Endothelial cell of umbilical vein (primary cell): ENCODE measurements at regions not wholly inside any gene's neighbourhood (a gene's known extent, or its start where the extent isn't known, plus 50 kb on each side); places are given as distances from the start of the nearest gene placed in this dataset.

Source experiments
- BruUV-seq: library from RNA; stranded (reverse); fragments of 400-500 nt; replicated peaks from 2 replicates; lab custom pipeline; 2021; lab: Mats Ljungman, UMichigan
- CTCF ChIA-PET: fragments of 300-600, 350-600 bp; sonication (Branson Sonifier 250); formaldehyde crosslinking; loops from one replicate; lab custom pipeline; 2021; ENCODE audit warnings: antibody characterized with exemption, inconsistent platforms; lab: Charles Lee
- POLR2A ChIA-PET: fragments of 300-600, 350-600 bp; sonication (Branson Sonifier 250); formaldehyde crosslinking; loops from one replicate; lab custom pipeline; 2021; ENCODE audit warnings: antibody characterized with exemption, inconsistent platforms; lab: Charles Lee
- DNase-seq: peaks from one replicate; pipeline ENCODE4 v3.0.0-alpha.2; 2011; ENCODE audit warnings: low read depth, low spot score
- FAIRE-seq: peaks from 2 replicates; lab custom pipeline; 2011; peaks lifted over from hg19 to GRCh38; lab: Jason Lieb, UNC
- H2AFZ ChIP-seq: 2 replicates; pipeline ENCODE4 v1.6.0; 2012; ENCODE audit warnings: low read depth, low read length, control low read depth, inconsistent platforms
- H3K27ac ChIP-seq: 2 replicates; pipeline ENCODE4 v1.5.1; 2011; ENCODE audit warnings: low read depth, mild to moderate bottlenecking, control low read depth, low read length, moderate library complexity; ENCODE audit not compliant: insufficient read depth
- H3K27me3 ChIP-seq, 2 experiments: 2 replicates each; pipeline versions ENCODE4 v1.6.0 to v1.6.1; 2011; ENCODE audit warnings: low read length in 2 of 2, mixed read lengths in 1 of 2; ENCODE audit not compliant: control insufficient read depth in 2 of 2, insufficient read depth in 2 of 2
- H3K36me3 ChIP-seq, 2 experiments: 2 replicates in 1 of 2; 3 replicates in 1 of 2; pipeline ENCODE4 v1.5.1; 2011; ENCODE audit warnings: low read length in 2 of 2, mild to moderate bottlenecking in 1 of 2, moderate library complexity in 1 of 2; ENCODE audit not compliant: control insufficient read depth in 2 of 2, insufficient read depth in 2 of 2; ENCODE audit errors: extremely low read depth in 1 of 2
- H3K4me1 ChIP-seq: 3 replicates; pipeline ENCODE4 v1.5.1; 2011; ENCODE audit warnings: mild to moderate bottlenecking, low read length; ENCODE audit not compliant: control insufficient read depth, insufficient read depth; ENCODE audit errors: extremely low read depth
- H3K4me2 ChIP-seq: 2 replicates; pipeline ENCODE4 v1.6.1; 2011; ENCODE audit warnings: low read length, control low read depth, mixed read lengths; ENCODE audit not compliant: insufficient read depth
- H3K4me3 ChIP-seq, 3 experiments: fragments of 200-600 bp in 1 of 3; sonication (generic), shearing (Covaris generic) in 1 of 3; replicated peaks in 1 of 3; 2 replicates each; pipeline ENCODE4 v1.5.1; 2011 to 2016; ENCODE audit warnings: control low read depth in 3 of 3, low read length in 3 of 3, mild to moderate bottlenecking in 2 of 3, inconsistent platforms in 1 of 3, low read depth in 1 of 3, moderate library complexity in 1 of 3; ENCODE audit not compliant: insufficient read depth in 1 of 3
- H3K79me2 ChIP-seq: 2 replicates; pipeline ENCODE4 v1.6.0; 2012; ENCODE audit warnings: low read length, inconsistent platforms; ENCODE audit not compliant: control insufficient read depth, insufficient read depth
- H3K9ac ChIP-seq: replicated peaks from 2 replicates; pipeline ENCODE3; 2011; ENCODE audit warnings: low read length, control low read depth; ENCODE audit not compliant: insufficient read depth; ENCODE audit errors: extremely low read depth
- H3K9me1 ChIP-seq: replicated peaks from 3 replicates; pipeline ENCODE4 v1.6.0; 2011; ENCODE audit warnings: mild to moderate bottlenecking, low read length; ENCODE audit not compliant: control insufficient read depth, insufficient read depth; ENCODE audit errors: extremely low read depth
- H3K9me3 ChIP-seq: replicated peaks from 2 replicates; pipeline ENCODE4 v1.5.1; 2012; ENCODE audit warnings: low read length, inconsistent platforms; ENCODE audit not compliant: control insufficient read depth, insufficient read depth
- H4K20me1 ChIP-seq: replicated peaks from 2 replicates; pipeline ENCODE3; 2011; ENCODE audit warnings: mild to moderate bottlenecking, low read length; ENCODE audit not compliant: control insufficient read depth, insufficient read depth; ENCODE audit errors: extremely low read depth
- EZH2 ChIP-seq: IDR thresholded peaks from 2 replicates; pipeline ENCODE4 v1.6.1; 2012; ENCODE audit warnings: borderline replicate concordance, low read depth, mild to moderate bottlenecking, moderate library complexity, low read length, inconsistent platforms; ENCODE audit not compliant: severe bottlenecking
- FOS ChIP-seq: IDR thresholded peaks from 2 replicates; pipeline ENCODE4 v1.6.1; 2011; ENCODE audit warnings: mild to moderate bottlenecking, low read length, moderate library complexity, borderline replicate concordance; ENCODE audit not compliant: insufficient read depth
- GATA2 ChIP-seq: IDR thresholded peaks from 2 replicates; pipeline ENCODE4 v1.7.0; 2011; ENCODE audit warnings: low read depth, mild to moderate bottlenecking, moderate library complexity, mixed read lengths, low read length; ENCODE audit not compliant: insufficient read length, insufficient read depth
- JUN ChIP-seq: IDR thresholded peaks from 2 replicates; pipeline ENCODE4 v1.6.1; 2011; ENCODE audit warnings: borderline replicate concordance, low read depth; ENCODE audit not compliant: insufficient read length, insufficient read depth
- MYC ChIP-seq: IDR thresholded peaks from one replicate; pipeline ENCODE4 v1.6.1; 2011; ENCODE audit warnings: mild to moderate bottlenecking, low read depth, low read length
- POLR2A ChIP-seq: IDR thresholded peaks from 2 replicates; pipeline ENCODE4 v1.6.1; 2012; ENCODE audit warnings: low read depth, mild to moderate bottlenecking, control low read depth, low read length
- POLR2AphosphoS5 ChIP-seq: IDR thresholded peaks from 2 replicates; pipeline ENCODE4 v1.6.1; 2012; ENCODE audit warnings: low read depth, mild to moderate bottlenecking, control low read depth, low read length, moderate library complexity; ENCODE audit not compliant: insufficient read depth
- dilution Hi-C: fragments of 300-500 bp; cut with MboI; formaldehyde crosslinking; loops from one replicate; pipeline ENCODE4 v1.15.0; 2019; ENCODE audit warnings: low sequenced_read_pairs; ENCODE audit not compliant: extremely low pct_ligation_motif_present
- intact Hi-C: fragments of 100-400 bp; cut with micrococcal nuclease; formaldehyde crosslinking; loops from one replicate; pipeline ENCODE4 v1.10.0; 2022
- TF ChIP-seq, protein P1 (sequence below), 2 donors: IDR thresholded peaks; 1 replicate in 1 of 2; 2 replicates in 1 of 2; pipeline ENCODE4 v1.5.1; 2011; ENCODE audit warnings: low read length in 2 of 2, mild to moderate bottlenecking in 2 of 2, moderate library complexity in 2 of 2, control low read depth in 1 of 2, inconsistent platforms in 1 of 2, low read depth in 1 of 2; ENCODE audit not compliant: insufficient read depth in 1 of 2; ENCODE audit errors: extremely low read depth in 1 of 2
- TF ChIP-seq, protein P2 (sequence below): IDR thresholded peaks from 2 replicates; pipeline ENCODE4 v1.6.1; 2011; ENCODE audit not compliant: insufficient read depth, insufficient read length

DNA sequence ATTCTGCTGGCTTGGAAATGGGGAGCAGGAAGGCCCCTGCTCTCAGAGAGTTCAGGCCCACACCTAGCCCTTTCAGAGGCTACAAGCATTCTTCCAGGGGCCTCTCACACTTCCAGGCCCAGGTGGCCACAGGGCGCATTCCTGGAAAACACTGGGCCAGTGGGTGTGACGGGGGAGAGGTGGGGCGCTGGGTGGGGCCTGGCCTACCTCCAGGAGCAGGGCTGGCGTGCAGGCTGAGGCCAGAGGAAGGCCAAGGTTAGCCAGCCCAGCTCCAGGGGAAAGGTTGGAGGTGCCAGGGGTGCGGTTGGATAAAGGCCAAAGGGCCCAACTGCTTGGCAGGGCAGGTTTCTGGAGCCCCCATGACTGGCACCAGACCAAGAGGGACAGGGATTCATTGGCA is 198.2 kb downstream of the MAF start:
- intact Hi-C loops (no loop called here), dilution Hi-C loops (no loop called here)
- POLR2A ChIA-PET = no interaction called here
- no peaks in the 10 kb centered on the region for H3K79me2 ChIP-seq
- no peak for TF ChIP-seq POLR2A
- TF ChIP-seq POLR2AphosphoS5 = no peak
- no peak for TF ChIP-seq MYC
- TF ChIP-seq FOS = no peak
- no peak for TF ChIP-seq EZH2
- TF ChIP-seq, protein P1, sequence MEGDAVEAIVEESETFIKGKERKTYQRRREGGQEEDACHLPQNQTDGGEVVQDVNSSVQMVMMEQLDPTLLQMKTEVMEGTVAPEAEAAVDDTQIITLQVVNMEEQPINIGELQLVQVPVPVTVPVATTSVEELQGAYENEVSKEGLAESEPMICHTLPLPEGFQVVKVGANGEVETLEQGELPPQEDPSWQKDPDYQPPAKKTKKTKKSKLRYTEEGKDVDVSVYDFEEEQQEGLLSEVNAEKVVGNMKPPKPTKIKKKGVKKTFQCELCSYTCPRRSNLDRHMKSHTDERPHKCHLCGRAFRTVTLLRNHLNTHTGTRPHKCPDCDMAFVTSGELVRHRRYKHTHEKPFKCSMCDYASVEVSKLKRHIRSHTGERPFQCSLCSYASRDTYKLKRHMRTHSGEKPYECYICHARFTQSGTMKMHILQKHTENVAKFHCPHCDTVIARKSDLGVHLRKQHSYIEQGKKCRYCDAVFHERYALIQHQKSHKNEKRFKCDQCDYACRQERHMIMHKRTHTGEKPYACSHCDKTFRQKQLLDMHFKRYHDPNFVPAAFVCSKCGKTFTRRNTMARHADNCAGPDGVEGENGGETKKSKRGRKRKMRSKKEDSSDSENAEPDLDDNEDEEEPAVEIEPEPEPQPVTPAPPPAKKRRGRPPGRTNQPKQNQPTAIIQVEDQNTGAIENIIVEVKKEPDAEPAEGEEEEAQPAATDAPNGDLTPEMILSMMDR (IDR thresholded peaks at IDR 0.05; ENCODE audit: extremely low read depth in 1 of 2, insufficient read depth in 1 of 2, low read depth in 1 of 2, low read length in 2 of 2) = no peak
- no peak for TF ChIP-seq GATA2
- TF ChIP-seq, protein P2, sequence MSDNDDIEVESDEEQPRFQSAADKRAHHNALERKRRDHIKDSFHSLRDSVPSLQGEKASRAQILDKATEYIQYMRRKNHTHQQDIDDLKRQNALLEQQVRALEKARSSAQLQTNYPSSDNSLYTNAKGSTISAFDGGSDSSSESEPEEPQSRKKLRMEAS = no peak
- TF ChIP-seq JUN = no peak
- CTCF ChIA-PET = no interaction called here
- DNase-seq (no peak), FAIRE-seq (no peak)
- H3K9me1 ChIP-seq = no peaks in the 10 kb centered on the region
- no peak overlapping the region for H3K4me3 ChIP-seq
- no peak overlapping the region for H3K9ac ChIP-seq
- H3K27ac ChIP-seq = no peak overlapping the region
- no peaks in the 10 kb centered on the region for H3K4me1 ChIP-seq
- peaks cover 9% of the 10 kb centered on the region for H3K9me3 ChIP-seq
- no TSS peak for BruUV-seq
- H4K20me1 ChIP-seq = no peaks in the 10 kb centered on the region
- H2AFZ ChIP-seq = no peak overlapping the region
- no peaks in the 10 kb centered on the region for H3K36me3 ChIP-seq
- no peak overlapping the region for H3K4me2 ChIP-seq
- no peaks in the 10 kb centered on the region for H3K27me3 ChIP-seq
